ENCODE measurements at regions not wholly inside any gene's neighbourhood (a gene's known extent, or its start where the extent isn't known, plus 50 kb on each side); places are given as distances from the start of the nearest gene placed in this dataset.

- peak in 1 of 3 donors; percentile 61 for DNase-seq
Observed at GRCh38 chr7:117973975-117974374, 100.7 kb upstream of the CTTNBP2 start.

GRCh38 chr7:117974891-117975290 lies 101.7 kb upstream of the CTTNBP2 start:
- DNase-seq, result peak in 1 of 3 donors; percentile 25

- peak in 2 of 3 donors; percentile 45 to 80 for DNase-seq
Observed at GRCh38 chr7:117975476-117975875, 102.2 kb upstream of the CTTNBP2 start.

- DNase-seq, result no peak
Observed at GRCh38 chr7:117979954-117980497, 106.8 kb upstream of the CTTNBP2 start.

GRCh38 chr7:117982071-117983055 lies 109.1 kb upstream of the CTTNBP2 start:
- no peak for DNase-seq

GRCh38 chr7:117986645-117987269 lies 113.5 kb upstream of the CTTNBP2 start:
- no peak for DNase-seq

DNA sequence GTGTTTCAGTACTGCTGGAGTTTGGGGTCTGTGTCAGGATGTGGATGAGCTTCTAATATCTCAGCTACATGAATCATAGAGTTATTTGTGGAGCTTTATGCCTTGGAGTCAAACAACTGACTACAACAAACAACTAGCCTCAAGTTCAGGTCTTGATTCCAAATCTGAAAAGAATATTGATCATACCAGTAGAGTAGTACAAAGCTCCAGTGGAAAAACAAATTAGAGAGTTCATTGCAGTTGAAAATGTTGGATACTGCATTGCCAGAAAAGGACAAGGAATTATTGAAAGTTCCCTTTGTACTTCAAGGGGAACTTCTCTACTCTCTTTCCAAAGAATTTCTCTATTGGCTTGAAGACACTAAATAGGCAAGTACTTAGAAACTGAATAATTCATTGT lies 117.6 kb upstream of the CTTNBP2 start:
- no peak for DNase-seq

GRCh38 chr7:117992635-117993376 lies 119.6 kb upstream of the CTTNBP2 start:
- no peak for DNase-seq

GRCh38 chr7:117993377-117994003 lies 120.2 kb upstream of the CTTNBP2 start:
- peak in 1 of 3 donors; percentile 16 for DNase-seq

DNA sequence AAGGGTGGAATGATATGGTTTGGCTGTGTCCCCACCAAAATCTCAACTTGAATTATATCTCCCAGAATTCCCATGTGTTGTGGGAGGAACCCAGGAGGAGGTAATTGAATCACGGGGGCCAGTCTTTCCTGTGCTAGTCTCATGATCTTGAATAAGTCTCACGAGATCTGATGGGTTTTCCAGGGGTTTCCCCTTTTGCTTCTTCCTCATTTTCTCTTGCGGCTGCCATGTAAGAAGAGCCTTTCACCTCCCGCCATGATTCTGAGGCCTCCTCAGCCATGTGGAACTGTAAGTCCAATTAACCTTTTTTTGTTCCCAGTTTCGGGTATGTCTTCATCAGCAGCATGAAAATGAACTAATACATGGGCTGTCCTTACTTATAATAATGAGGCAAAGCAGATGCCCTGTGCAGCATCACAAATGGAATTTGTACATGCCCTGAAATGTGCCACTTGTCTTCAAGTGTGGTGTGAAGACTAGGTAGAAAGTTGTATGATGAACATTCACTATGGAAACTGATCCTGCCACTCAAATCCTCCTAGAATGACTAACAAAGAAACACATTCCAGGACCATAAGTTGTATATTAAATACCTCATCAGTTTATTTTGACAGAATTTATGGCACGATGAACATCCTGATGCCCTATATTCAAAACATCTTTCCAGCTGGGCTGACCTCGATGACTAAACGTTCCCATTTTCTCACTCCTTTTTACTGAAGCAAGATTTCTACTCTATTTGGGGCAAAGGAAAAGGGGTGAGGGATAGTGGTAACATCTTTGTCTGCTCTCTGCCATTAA lies 122.8 kb upstream of the CTTNBP2 start:
- DNase-seq, result no peak

DNA sequence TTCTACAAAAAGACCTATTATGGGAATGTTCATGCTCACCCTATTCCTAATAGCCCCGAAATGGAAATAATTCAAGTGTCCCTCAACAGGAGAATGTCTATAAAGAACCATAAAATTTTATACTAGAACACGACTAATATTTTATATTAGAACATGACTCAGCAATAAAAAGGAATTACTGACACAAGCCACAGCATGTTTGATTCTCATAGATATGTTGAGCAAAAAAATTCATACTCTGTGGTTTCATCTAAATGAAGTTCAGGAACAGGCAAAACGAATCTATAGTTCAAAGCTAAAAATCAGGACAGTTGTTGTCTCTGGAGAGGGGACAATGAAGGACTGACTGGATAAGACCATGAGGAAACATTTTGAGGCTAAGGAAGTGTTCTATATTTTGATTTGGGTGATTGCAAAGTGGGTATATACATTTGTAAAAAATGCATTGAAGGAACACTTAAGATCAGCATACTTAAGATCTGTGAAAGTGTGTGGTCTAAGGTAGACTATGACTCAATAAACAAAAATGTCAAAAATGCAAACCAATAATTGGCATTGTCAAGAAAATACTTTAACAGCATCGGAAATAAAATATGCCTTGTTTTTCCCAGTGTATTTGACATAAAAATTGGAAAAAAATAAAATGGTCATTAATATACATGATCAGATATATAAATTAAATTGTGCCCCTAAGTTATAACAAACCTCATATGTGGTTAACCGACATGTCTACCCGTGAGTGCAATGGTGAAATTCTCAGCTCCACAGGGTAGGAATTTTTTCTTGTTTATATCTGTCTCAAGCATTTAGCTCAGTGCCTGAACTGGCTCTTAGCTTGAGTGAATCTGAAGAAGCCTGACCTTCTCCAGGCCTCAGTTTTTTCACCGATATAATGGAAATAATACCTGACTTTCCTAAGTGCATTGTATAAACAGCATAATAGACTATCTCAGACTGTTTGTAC lies 124.9 kb upstream of the CTTNBP2 start:
- DNase-seq, result no peak

DNA sequence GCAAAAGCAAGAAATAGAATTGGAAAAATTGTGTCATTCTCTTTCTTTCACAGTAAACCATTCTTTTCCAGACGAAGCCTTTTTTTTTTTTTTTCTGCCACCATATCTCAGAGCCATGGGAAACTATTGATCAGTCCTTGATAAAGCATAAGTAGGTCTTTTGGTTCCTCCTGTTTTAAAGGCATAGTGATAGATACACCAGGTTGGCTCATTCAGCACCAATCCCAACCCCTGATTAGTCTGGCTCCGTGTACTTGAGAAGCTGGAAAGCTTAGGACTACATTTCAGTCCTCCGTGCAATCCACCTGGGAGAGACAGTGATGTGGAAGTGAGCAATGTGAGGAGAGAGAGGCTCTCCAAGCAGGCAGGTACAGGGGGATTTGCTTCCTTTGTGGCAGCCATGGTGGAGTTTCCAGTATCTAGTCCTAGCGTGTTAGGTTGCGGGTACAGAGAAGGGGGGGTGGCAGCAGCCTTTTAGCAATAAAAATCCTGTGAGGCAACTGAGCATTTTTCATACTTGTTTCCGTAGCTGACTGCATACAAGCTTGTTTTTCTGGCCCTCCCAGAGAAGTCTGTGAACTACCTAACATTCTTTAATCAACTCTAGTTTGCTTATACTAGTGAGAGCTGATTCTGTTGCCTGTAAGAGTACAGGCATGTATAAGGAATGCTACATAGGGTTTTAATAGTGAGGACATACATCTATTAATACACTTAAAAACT lies 127.4 kb upstream of the CTTNBP2 start:
- no peak for DNase-seq

DNA sequence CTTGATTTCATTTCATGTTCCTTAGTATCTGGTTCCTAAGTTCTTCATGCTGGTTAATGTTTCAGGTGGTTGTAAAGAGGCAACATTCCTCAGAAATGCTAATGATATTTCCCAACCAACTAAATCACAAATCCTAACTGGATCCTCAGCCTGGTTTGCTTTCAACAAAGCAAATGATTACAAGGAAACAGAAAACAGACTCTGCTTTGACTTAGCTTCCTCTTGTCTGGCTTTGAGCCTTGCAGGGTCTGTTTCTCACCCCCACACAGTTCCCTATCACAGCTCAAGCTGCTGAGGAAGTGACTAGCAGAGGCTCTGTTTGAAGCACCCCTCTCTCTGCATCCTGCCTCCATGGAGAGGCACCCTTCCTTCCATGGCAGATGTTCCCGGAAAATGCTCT lies 130.2 kb upstream of the CTTNBP2 start:
- no peak for DNase-seq

GRCh38 chr7:118005026-118005425 lies 131.8 kb upstream of the CTTNBP2 start:
- DNase-seq, result no peak

DNA sequence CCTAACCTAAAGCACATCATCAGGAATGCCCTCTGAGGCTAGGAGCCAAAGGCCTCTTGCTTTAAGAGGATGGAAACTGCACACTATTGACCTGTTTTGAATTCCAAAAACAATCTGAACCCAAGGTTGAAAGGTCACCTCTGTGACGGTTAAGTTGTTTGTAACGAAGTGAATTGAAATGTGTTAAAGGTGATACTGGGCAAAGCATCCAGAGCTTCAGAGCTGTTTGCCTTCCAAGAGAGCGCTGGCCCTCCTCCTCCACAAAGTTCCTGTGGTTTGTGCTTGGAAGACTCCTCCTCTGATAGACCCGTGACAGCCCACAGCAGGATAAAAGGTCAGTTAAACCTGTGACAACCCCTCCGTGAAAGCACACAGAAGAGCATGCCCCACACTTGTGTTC lies 133.7 kb upstream of the CTTNBP2 start:
- DNase-seq, result no peak

- no peak for DNase-seq
Observed at GRCh38 chr7:118009419-118009818, 136.2 kb upstream of the CTTNBP2 start.

DNA sequence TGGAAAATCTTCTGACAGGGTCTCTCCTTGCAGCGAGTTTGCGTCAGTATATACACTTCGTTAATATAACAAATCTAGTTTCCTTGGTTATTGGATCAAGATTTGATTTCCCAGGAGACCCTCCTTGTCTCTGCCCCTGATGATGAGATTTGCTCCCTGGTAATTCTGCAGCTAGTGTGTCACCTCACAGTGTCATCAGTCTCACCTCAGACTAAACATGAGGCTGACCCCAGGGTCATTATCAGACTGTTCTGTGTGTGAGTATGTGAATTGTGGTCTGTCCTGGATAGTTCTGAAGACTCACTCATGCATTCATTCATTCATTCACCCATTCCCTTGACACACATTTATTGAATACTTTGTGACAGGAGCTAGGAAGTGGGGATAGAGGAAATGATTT lies 138.4 kb upstream of the CTTNBP2 start:
- no peak for DNase-seq

DNA sequence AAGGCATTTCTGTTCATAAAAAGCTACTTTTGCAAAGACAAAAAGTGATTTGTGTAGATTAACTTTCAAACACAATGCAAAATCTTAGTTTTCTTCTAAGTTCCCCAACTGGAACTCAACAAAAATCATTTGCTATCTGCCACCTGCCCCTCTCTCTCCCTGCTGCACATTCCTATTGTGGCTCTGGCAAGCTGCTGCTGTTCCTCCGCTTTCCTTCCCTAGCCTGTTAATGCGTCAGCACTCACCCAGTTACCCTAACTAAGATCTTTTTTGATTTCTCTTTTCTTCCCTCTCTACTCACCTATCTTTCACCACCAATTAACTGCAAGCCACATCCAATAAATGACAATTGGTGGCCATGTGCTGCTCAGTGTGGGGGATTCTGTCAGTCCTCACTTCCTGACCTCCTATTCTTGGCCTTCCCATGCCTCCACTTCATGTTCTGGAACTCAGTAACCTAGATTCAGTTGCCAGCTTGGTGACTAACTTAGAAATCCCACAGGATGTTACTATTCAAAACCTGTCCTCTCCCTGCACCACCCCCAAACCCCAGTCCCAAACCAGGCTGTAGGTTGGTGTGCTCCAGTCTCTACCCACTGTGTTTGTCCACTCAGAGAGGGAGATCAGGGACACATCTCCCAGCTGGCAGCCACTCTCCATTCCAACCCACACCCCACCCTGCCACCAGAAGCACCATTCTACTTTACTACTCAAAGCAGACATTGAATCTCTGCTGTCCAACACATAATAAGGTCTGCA lies 140.2 kb upstream of the CTTNBP2 start:
- no peak for DNase-seq
